Esophagus muscularis mucosa (tissue), 4 donors: ENCODE measurements at regions not wholly inside any gene's neighbourhood (a gene's known extent, or its start where the extent isn't known, plus 50 kb on each side); places are given as distances from the start of the nearest gene placed in this dataset.

Source experiments
- EP300 ChIP-seq: sonication (generic); formaldehyde crosslinking; IDR thresholded peaks from one replicate; pipeline ENCODE4 v1.6.1; 2017; ENCODE audit warnings: antibody characterized with exemption
- POLR2A ChIP-seq: fragments of 450-650 bp; IDR thresholded peaks from one replicate; pipeline ENCODE4 v1.6.1; 2017; ENCODE audit warnings: antibody characterized with exemption, moderate library complexity, mild to moderate bottlenecking, low read depth
- POLR2AphosphoS5 ChIP-seq, 2 donors: sonication (generic); formaldehyde crosslinking; IDR thresholded peaks; one replicate each; pipeline ENCODE4 v1.6.1; 2017; ENCODE audit warnings: antibody characterized with exemption in 2 of 2
- TF ChIP-seq, protein P1 (sequence below), 3 experiments: fragments of 200-600 bp in 2 of 3; fragments of 450-650 bp in 1 of 3; sonication (generic) in 2 of 3; IDR thresholded peaks; one replicate each; pipeline ENCODE4 v1.5.1; 2017 to 2019; ENCODE audit warnings: antibody characterized with exemption in 3 of 3, mild to moderate bottlenecking in 2 of 3, moderate library complexity in 1 of 3

DNA sequence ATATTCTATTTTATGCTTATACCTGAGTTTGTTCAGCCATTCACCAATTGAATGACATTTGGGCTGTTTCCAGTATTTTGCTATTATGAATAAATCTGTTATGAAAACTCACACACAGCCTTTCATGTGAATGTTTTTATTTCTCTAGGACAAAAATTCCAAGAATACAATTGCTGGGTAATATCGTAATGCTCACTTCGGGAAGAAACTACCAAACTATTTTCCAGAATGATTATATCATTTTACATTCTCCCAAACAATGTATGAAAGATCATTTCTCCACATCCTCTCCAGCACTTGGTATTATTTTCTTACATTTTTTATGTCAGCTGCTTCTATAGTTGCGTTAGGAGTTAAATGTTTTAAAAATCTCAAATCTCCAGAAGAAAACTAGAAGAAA lies 58.3 kb upstream of the LHFPL2 start:
- TF ChIP-seq, protein P1, sequence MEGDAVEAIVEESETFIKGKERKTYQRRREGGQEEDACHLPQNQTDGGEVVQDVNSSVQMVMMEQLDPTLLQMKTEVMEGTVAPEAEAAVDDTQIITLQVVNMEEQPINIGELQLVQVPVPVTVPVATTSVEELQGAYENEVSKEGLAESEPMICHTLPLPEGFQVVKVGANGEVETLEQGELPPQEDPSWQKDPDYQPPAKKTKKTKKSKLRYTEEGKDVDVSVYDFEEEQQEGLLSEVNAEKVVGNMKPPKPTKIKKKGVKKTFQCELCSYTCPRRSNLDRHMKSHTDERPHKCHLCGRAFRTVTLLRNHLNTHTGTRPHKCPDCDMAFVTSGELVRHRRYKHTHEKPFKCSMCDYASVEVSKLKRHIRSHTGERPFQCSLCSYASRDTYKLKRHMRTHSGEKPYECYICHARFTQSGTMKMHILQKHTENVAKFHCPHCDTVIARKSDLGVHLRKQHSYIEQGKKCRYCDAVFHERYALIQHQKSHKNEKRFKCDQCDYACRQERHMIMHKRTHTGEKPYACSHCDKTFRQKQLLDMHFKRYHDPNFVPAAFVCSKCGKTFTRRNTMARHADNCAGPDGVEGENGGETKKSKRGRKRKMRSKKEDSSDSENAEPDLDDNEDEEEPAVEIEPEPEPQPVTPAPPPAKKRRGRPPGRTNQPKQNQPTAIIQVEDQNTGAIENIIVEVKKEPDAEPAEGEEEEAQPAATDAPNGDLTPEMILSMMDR (IDR thresholded peaks at IDR 0.05), result no peak
- TF ChIP-seq POLR2A (no peak), POLR2AphosphoS5 (IDR thresholded peaks at IDR 0.05) (no peak), EP300 (no peak)
